ENCODE measurements at regions not wholly inside any gene's neighbourhood (a gene's known extent, or its start where the extent isn't known, plus 50 kb on each side); places are given as distances from the start of the nearest gene placed in this dataset.

GRCh38 chr13:33940898-33941297, 122.9 kb downstream of the RFC3 start:
- DNase-seq (ENCODE audit: low spot score), result no peak
- Histone ChIP-seq H3K9ac (ENCODE audit: low read depth in 1 of 2, low read length in 2 of 2) (no peak overlapping the region), H3K9me3 (ENCODE audit: control insufficient read depth in 4 of 4, low read length in 3 of 4) (no peaks in the 10 kb centered on the region), H3K27me3 (ENCODE audit: control insufficient read depth in 4 of 4, insufficient read depth in 4 of 4, low read length in 3 of 4) (no peaks in the 10 kb centered on the region), H3K4me3 (ENCODE audit: low read depth in 1 of 3, low read length in 3 of 3) (no peak overlapping the region), H3K36me3 (ENCODE audit: control insufficient read depth in 4 of 4, insufficient read depth in 3 of 4, low read depth in 1 of 4, low read length in 3 of 4) (no peaks in the 10 kb centered on the region), H3K4me1 (ENCODE audit: control insufficient read depth in 4 of 4, insufficient read depth in 4 of 4, low read length in 3 of 4) (no peaks in the 10 kb centered on the region), H3K27ac (ENCODE audit: low read depth in 1 of 2, low read length in 2 of 2) (no peak overlapping the region)
- TF ChIP-seq GABPA (IDR thresholded peaks at IDR 0.05 in 1 of 2, conservative IDR thresholded peaks at IDR 0.05 in 1 of 2) (no peak), ATF3 (IDR thresholded peaks at IDR 0.05) (no peak), TAF1 (conservative IDR thresholded peaks at IDR 0.05) (no peak), HNF4G (IDR thresholded peaks at IDR 0.05) (no peak), REST (IDR thresholded peaks at IDR 0.05) (no peak), EGR1 (IDR thresholded peaks at IDR 0.05; ENCODE audit: low read depth in 2 of 2) (no peak), MAX (IDR thresholded peaks at IDR 0.05) (no peak), JUND (IDR thresholded peaks at IDR 0.05) (no peak), NR2F2 (IDR thresholded peaks at IDR 0.05) (no peak), RXRA (IDR thresholded peaks at IDR 0.05) (no peak), FOXA1 (IDR thresholded peaks at IDR 0.05) (no peak), RAD21 (IDR thresholded peaks at IDR 0.05) (no peak), YY1 (IDR thresholded peaks at IDR 0.05) (no peak), HNF4A (conservative IDR thresholded peaks at IDR 0.05) (no peak), FOXA2 (IDR thresholded peaks at IDR 0.05) (no peak), SP1 (IDR thresholded peaks at IDR 0.05) (no peak)
- TF ChIP-seq, protein P1, sequence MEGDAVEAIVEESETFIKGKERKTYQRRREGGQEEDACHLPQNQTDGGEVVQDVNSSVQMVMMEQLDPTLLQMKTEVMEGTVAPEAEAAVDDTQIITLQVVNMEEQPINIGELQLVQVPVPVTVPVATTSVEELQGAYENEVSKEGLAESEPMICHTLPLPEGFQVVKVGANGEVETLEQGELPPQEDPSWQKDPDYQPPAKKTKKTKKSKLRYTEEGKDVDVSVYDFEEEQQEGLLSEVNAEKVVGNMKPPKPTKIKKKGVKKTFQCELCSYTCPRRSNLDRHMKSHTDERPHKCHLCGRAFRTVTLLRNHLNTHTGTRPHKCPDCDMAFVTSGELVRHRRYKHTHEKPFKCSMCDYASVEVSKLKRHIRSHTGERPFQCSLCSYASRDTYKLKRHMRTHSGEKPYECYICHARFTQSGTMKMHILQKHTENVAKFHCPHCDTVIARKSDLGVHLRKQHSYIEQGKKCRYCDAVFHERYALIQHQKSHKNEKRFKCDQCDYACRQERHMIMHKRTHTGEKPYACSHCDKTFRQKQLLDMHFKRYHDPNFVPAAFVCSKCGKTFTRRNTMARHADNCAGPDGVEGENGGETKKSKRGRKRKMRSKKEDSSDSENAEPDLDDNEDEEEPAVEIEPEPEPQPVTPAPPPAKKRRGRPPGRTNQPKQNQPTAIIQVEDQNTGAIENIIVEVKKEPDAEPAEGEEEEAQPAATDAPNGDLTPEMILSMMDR (IDR thresholded peaks at IDR 0.05; ENCODE audit: low read depth, low read length, missing input control), result no peak
- TF ChIP-seq, protein P2, sequence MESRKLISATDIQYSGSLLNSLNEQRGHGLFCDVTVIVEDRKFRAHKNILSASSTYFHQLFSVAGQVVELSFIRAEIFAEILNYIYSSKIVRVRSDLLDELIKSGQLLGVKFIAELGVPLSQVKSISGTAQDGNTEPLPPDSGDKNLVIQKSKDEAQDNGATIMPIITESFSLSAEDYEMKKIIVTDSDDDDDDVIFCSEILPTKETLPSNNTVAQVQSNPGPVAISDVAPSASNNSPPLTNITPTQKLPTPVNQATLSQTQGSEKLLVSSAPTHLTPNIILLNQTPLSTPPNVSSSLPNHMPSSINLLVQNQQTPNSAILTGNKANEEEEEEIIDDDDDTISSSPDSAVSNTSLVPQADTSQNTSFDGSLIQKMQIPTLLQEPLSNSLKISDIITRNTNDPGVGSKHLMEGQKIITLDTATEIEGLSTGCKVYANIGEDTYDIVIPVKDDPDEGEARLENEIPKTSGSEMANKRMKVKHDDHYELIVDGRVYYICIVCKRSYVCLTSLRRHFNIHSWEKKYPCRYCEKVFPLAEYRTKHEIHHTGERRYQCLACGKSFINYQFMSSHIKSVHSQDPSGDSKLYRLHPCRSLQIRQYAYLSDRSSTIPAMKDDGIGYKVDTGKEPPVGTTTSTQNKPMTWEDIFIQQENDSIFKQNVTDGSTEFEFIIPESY (IDR thresholded peaks at IDR 0.05), result no peak
- 93% methylated on average over 5 of the region's 5 CpGs for WGBS

Data from liver (tissue), 8 donors.